ENCODE measurements at regions not wholly inside any gene's neighbourhood (a gene's known extent, or its start where the extent isn't known, plus 50 kb on each side); places are given as distances from the start of the nearest gene placed in this dataset.

DNA sequence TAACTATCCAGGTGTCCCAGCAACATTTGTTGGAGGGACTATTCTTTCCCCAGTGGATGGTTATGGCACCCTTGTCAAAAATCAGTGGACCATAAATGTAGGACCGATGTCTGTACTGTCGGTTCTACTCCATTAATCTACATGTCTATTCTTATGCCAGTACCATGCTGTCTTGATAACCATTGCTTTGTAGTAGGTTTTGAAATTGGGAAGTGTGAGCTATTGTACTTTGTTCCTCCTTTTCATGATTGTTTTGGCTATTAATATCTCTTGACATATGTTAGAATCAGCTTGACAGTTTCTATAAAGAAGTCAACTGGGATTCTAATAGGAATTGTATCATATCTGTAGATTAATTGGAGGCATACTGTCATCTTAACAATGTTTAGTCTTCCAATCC is 112.7 kb downstream of the HNRNPD start:
- DNase-seq (ENCODE audit: low read depth) = no peak
- H3K4me3 ChIP-seq (ENCODE audit: low read length) = no peak overlapping the region
- TF ChIP-seq, protein P1, sequence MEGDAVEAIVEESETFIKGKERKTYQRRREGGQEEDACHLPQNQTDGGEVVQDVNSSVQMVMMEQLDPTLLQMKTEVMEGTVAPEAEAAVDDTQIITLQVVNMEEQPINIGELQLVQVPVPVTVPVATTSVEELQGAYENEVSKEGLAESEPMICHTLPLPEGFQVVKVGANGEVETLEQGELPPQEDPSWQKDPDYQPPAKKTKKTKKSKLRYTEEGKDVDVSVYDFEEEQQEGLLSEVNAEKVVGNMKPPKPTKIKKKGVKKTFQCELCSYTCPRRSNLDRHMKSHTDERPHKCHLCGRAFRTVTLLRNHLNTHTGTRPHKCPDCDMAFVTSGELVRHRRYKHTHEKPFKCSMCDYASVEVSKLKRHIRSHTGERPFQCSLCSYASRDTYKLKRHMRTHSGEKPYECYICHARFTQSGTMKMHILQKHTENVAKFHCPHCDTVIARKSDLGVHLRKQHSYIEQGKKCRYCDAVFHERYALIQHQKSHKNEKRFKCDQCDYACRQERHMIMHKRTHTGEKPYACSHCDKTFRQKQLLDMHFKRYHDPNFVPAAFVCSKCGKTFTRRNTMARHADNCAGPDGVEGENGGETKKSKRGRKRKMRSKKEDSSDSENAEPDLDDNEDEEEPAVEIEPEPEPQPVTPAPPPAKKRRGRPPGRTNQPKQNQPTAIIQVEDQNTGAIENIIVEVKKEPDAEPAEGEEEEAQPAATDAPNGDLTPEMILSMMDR (conservative IDR thresholded peaks at IDR 0.05; ENCODE audit: low read length) = no peak

DNA sequence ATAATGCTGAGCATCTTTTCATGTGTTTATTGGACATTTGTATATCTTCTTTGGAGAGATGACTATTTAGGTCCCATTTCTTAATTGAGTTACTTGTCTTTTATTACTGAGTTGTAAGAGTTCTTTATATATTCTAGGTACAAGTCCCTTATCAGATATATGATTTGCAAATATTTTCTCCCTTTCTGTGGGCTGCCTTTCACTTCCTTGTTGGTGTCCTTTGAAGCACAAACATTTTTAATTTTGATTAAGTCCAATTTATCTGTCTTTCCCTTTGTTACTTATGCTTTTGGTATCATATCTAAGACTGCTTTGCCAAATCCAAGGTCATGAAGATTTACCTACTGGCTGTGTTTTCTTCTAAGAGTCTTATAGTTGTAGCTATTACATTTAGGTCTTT is 113.2 kb downstream of the HNRNPD start:
- no peak for DNase-seq (ENCODE audit: low read depth)
- no peak overlapping the region for H3K4me3 ChIP-seq (ENCODE audit: low read length)
- TF ChIP-seq, protein P1 (conservative IDR thresholded peaks at IDR 0.05; ENCODE audit: low read length) = no peak

DNA sequence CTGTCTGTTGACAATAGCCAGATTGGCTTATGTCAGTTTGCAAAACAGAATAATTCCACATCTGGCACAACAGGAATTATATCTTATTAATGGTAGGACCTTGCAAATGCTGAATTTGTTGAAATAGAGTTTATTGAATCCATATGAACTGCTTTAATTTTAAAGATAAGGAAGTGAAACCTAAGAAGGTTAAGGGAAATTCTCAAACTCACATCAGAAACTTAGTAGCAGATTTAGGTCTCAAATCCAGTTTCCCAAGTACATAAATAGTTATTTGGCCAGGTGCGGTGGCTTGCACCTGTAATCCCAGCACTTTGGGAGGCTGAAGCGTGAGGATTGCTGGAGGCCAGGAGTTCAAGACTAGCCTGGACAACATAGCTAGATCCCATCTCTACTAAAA is 117.1 kb downstream of the HNRNPD start:
- TF ChIP-seq, protein P1 (conservative IDR thresholded peaks at IDR 0.05; ENCODE audit: low read length) = no peak
- no peak for DNase-seq (ENCODE audit: low read depth)
- H3K4me3 ChIP-seq (ENCODE audit: low read length) = no peak overlapping the region

DNA sequence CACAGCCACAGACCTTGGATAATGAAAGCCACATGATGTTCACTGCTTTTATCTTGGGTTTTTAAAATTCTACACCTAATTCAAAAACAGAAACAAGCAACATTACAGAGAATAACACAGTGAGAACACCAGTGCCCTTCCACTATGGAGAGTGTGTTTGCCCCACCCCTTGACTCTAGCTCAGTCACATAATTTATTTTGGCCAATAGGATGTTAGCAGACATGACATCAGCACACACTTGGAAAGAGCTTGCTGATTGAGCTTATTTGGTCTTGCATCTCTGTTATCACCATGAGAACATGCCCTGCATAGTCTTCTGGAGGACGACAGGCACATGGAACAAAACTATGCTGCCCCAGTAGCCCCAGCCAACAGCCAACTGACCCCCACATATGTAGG is 118.1 kb downstream of the HNRNPD start:
- DNase-seq (ENCODE audit: low read depth) = no peak
- TF ChIP-seq, protein P1 (conservative IDR thresholded peaks at IDR 0.05; ENCODE audit: low read length) = no peak
- H3K4me3 ChIP-seq (ENCODE audit: low read length) = no peak overlapping the region

DNA sequence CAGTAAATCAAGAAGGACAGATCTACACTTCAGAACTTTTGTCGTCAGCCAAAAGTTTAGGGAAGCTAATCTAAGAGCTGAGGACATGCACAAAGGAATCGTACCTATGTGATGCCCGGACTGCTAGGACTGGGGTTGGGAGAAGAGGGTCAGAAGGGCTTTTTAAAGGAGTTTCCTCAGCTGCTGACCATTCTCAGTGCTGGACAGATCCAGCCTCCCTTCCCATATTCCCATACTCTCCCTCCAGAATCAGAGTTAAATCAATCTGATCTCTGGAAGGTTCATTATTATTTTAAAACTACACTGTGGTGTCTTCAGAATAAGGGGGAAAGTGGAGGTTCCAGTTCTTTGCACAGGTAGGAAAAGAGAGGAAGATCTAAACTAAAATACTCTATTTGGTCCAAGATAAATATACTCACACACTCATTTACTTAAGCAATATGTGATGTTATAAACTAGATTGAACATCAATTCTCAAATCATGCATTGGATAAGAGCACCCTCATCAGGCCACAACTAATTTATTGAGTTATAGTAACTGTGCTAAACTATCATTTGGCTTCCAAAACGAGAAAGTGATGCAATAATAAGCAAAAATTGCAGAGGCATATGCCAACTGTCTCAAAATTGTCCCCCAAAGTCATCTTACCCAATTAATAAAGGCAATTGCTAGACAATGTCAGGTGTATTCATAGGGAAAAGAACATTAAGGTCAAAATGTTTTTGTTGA is 124.7 kb downstream of the HNRNPD start:
- no peak for DNase-seq (ENCODE audit: low read depth)
- TF ChIP-seq, protein P1 (conservative IDR thresholded peaks at IDR 0.05; ENCODE audit: low read length) = no peak
- no peak overlapping the region for H3K4me3 ChIP-seq (ENCODE audit: low read length)

DNA sequence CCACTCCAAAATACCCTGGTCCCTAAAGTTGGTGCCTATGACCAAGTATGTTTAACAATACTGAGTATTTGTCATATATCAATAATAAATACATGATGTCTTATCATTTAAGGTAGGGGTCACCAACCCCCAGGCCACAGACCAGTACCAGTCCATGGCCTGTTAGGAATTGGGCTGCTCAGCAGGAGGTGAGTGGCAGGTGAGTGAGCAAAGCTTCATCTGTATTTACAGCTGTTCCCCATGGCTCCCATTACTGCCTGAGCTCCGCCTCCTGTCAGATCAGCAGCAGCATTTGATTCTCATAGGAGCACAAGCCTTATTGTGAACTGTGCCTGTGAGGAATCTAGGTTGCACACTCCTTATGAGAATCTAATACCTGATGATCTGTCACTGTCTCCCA is 126.2 kb downstream of the HNRNPD start:
- TF ChIP-seq, protein P1 (conservative IDR thresholded peaks at IDR 0.05; ENCODE audit: low read length) = no peak
- H3K4me3 ChIP-seq (ENCODE audit: low read length) = no peak overlapping the region
- no peak for DNase-seq (ENCODE audit: low read depth)

DNA sequence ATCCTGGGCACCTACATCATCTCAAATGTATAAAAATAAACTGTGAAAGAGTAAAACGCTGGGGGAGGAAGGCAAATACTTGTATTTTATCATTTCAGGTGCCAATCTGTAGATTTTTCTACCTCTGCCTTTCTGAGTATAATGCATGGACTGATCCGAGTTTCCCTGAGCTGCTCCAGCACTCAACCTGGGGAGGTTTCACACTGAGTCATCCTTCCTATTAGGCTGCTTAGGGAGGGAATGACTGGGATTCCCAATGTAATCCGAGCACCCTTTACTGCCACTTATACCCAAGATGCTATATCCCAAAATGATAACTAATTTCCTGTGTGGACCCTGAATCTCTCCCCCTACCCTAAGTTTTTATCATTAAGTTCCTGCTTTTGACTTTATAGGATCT is 126.6 kb downstream of the HNRNPD start:
- H3K4me3 ChIP-seq (ENCODE audit: low read length) = no peak overlapping the region
- no peak for DNase-seq (ENCODE audit: low read depth)
- TF ChIP-seq, protein P1 (conservative IDR thresholded peaks at IDR 0.05; ENCODE audit: low read length) = no peak

Measured in AG10803 (cell line).